Sciatic nerve (tissue), 2 donors: ENCODE measurements at regions not wholly inside any gene's neighbourhood (a gene's known extent, or its start where the extent isn't known, plus 50 kb on each side); places are given as distances from the start of the nearest gene placed in this dataset.

ENCODE experiments used
- ATAC-seq: fragments of 200-7000 bp; cut with Tn5 transposase; one replicate; pipeline ENCODE4 v1.9.1; 2020; ENCODE audit warnings: mild to moderate bottlenecking, moderate library complexity
- DNase-seq: peaks from one replicate; pipeline ENCODE4 v3.0.0-alpha.2; 2020; ENCODE audit warnings: low spot score
- intact Hi-C: fragments of 100-400 bp; cut with DNase I; formaldehyde crosslinking; loops from one replicate; pipeline ENCODE4 v1.14.2; 2022
- donor health status: DM: no; HTN: no; CAD: no.
- donor health status: DM: no; HTN: no; CAD: no.

GRCh38 chr2:234747032-234747431 lies 204.8 kb upstream of the SH3BP4 start:
- ATAC-seq (no peak), DNase-seq (no peak)
- intact Hi-C loops, result no loop called here

- no peak for ATAC-seq
- DNase-seq, result no peak
- intact Hi-C loops, result no loop called here
Observed at GRCh38 chr2:234745347-234745746, 206.5 kb upstream of the SH3BP4 start.

DNA sequence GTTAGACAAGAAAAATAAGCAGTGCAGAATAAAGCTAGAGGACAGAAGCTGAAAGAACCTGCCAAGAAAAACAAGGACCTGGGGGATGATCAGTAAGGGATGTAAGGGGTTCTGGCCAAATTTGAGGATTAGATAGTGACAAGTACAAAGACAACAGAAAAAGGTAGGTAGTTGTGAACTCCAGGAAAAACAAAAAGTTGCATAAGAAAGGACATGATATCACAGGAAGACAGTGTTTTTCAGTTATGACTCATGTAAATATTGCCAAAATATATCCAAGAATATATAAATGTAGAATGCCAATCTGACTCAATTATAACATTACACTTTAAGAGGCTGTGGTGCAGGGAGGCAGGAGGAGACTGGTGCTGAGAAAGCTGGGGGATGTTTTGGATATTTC lies 209.8 kb upstream of the SH3BP4 start:
- ATAC-seq (no peak), DNase-seq (no peak)
- intact Hi-C loops, result no loop called here

- ATAC-seq, result no peak
- intact Hi-C loops, result no loop called here
- DNase-seq, result no peak
Observed at GRCh38 chr2:234739061-234739460, 212.8 kb upstream of the SH3BP4 start.

- DNase-seq, result no peak
- no peak for ATAC-seq
- intact Hi-C loops, result no loop called here
Observed at GRCh38 chr2:234735829-234736228, 216.0 kb upstream of the SH3BP4 start.

GRCh38 chr2:234733795-234734600 lies 217.8 kb upstream of the SH3BP4 start:
- DNase-seq, result no peak
- ATAC-seq, result no peak
- intact Hi-C loops, result no loop called here

GRCh38 chr2:234733093-234733489 lies 218.7 kb upstream of the SH3BP4 start:
- intact Hi-C loops, result no loop called here
- ATAC-seq, result no peak
- DNase-seq, result no peak

- DNase-seq (no peak), ATAC-seq (no peak)
- intact Hi-C loops, result no loop called here
Observed at GRCh38 chr2:234732404-234733092, 219.3 kb upstream of the SH3BP4 start.

DNA sequence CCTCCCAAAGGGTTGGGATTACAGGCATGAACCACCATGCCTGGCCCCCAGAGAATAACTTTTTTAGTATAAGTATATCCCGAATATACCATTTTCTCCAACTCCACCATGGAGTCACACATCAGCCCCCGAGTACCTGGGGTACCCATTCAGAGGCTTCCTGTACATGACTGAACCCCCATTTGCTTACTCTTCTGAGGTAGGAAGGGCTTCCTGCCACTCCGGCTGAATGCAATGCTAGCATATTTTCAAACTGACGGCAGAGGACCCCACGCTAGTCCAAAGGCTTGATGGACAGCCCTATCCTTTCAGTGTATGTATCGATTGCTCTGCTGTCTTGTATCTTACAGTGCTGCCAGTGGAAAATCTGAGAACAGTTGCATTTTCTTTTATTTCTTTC lies 220.6 kb upstream of the SH3BP4 start:
- no peak for DNase-seq
- intact Hi-C loops, result no loop called here
- no peak for ATAC-seq

- intact Hi-C loops, result no loop called here
- DNase-seq (no peak), ATAC-seq (no peak)
Observed at GRCh38 chr2:234730066-234730640, 221.7 kb upstream of the SH3BP4 start.

- DNase-seq (no peak), ATAC-seq (no peak)
- intact Hi-C loops, result no loop called here
Observed at GRCh38 chr2:234725528-234726264, 226.1 kb upstream of the SH3BP4 start.

GRCh38 chr2:234724850-234725249 lies 227.0 kb upstream of the SH3BP4 start:
- ATAC-seq (no peak), DNase-seq (no peak)
- intact Hi-C loops, result no loop called here

GRCh38 chr2:234723400-234723799 lies 226.5 kb upstream of the ARL4C start:
- DNase-seq (no peak), ATAC-seq (no peak)
- intact Hi-C loops, result no loop called here

- DNase-seq (no peak), ATAC-seq (no peak)
- intact Hi-C loops, result no loop called here
Observed at GRCh38 chr2:234722176-234722575, 225.3 kb upstream of the ARL4C start.

- no peak for ATAC-seq
- intact Hi-C loops, result no loop called here
- no peak for DNase-seq
Observed at GRCh38 chr2:234719116-234719716, 222.3 kb upstream of the ARL4C start.

DNA sequence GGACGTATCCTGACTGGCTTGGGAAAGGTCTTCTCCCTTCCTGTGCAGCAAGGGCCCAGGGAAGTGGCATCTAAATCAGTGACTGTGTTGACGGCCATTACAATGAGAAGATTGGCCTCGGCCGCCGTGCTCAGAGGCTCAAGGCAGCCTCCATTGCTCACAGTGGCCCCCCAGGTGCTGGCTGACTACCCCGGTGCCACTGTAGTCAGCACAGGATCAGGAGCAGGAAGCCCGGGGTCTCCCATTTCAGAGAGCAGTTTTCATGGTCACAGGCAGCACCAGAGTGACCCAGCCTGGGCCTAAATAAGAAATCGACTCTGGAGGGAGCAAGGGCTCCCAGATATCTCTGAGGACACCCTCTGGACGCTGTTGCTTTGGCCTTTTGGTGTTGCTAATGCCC lies 219.4 kb upstream of the ARL4C start:
- no peak for ATAC-seq
- DNase-seq, result no peak
- intact Hi-C loops, result no loop called here

- DNase-seq, result no peak
- intact Hi-C loops, result no loop called here
- ATAC-seq, result no peak
Observed at GRCh38 chr2:234715671-234716250, 218.9 kb upstream of the ARL4C start.

GRCh38 chr2:234714711-234715110 lies 217.8 kb upstream of the ARL4C start:
- intact Hi-C loops, result no loop called here
- ATAC-seq (no peak), DNase-seq (no peak)

DNA sequence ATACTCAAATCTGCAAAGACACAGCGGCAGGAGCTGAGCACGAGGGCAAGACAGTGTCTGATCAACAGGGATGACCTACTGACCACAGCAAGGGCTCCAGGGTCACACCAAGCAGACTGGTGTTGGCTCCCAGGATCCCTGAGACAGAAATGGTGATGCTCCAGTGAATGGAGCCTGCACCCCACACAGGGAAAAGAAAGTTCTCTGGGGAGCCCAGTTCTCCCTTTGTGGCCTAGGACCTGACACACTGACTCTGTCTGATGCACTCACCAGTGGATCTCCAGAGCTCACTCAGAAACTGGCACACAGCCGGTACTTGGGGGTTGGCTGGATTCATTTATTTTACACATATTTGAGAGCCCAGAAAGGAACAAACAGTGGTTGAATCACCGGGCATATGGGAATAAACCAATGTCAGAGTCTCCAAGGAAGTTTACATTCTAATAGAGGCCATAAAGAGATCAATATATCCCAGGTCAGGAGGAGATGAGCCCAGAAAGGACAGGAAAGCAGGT lies 215.6 kb upstream of the ARL4C start:
- DNase-seq (no peak), ATAC-seq (no peak)
- intact Hi-C loops, result no loop called here
